LNCaP clone FGC (cell line): ENCODE measurements at regions not wholly inside any gene's neighbourhood (a gene's known extent, or its start where the extent isn't known, plus 50 kb on each side); places are given as distances from the start of the nearest gene placed in this dataset.

Experiments used
- DNase-seq: peaks from one replicate; pipeline ENCODE4 v3.0.0-alpha.2; 2011; ENCODE audit warnings: low read depth
- H3K4me3 ChIP-seq: 2 replicates; pipeline ENCODE4 v1.5.1; 2011; ENCODE audit warnings: mild to moderate bottlenecking, low read depth, low read length, control low read depth
- CTCF ChIP-seq: IDR thresholded peaks from 2 replicates; pipeline ENCODE4 v1.5.1; 2012; ENCODE audit warnings: mild to moderate bottlenecking; ENCODE audit not compliant: control insufficient read depth, insufficient read depth; ENCODE audit errors: extremely low read depth

- no peak overlapping the region for H3K4me3 ChIP-seq
- no peak for TF ChIP-seq CTCF
- no peak for DNase-seq
These were observed 353.5 kb downstream of the ENC1 start for GRCh38 chr5:74286734-74287695.

GRCh38 chr5:74285675-74286280, 354.8 kb downstream of the ENC1 start:
- H3K4me3 ChIP-seq: no peak overlapping the region
- no peak for TF ChIP-seq CTCF
- no peak for DNase-seq

GRCh38 chr5:74282490-74282889, 358.0 kb downstream of the ENC1 start:
- no peak for TF ChIP-seq CTCF
- H3K4me3 ChIP-seq: no peak overlapping the region
- DNase-seq: no peak

GRCh38 chr5:74281166-74281565, 359.4 kb downstream of the ENC1 start:
- no peak overlapping the region for H3K4me3 ChIP-seq
- DNase-seq: no peak
- no peak for TF ChIP-seq CTCF

GRCh38 chr5:74280306-74280705, 360.2 kb downstream of the ENC1 start:
- DNase-seq: no peak
- no peak for TF ChIP-seq CTCF
- H3K4me3 ChIP-seq: no peak overlapping the region

GRCh38 chr5:74279244-74279643, 361.3 kb downstream of the ENC1 start:
- DNase-seq: no peak
- TF ChIP-seq CTCF: no peak
- no peak overlapping the region for H3K4me3 ChIP-seq

GRCh38 chr5:74277418-74277817, 363.1 kb downstream of the ENC1 start:
- no peak for TF ChIP-seq CTCF
- no peak overlapping the region for H3K4me3 ChIP-seq
- no peak for DNase-seq
